Endothelial cell of umbilical vein (primary cell): ENCODE measurements at regions not wholly inside any gene's neighbourhood (a gene's known extent, or its start where the extent isn't known, plus 50 kb on each side); places are given as distances from the start of the nearest gene placed in this dataset.

ENCODE experiments used
- BruUV-seq: library from RNA; stranded (reverse); fragments of 400-500 nt; replicated peaks from 2 replicates; lab custom pipeline; 2021; lab: Mats Ljungman, UMichigan
- CTCF ChIA-PET: fragments of 300-600, 350-600 bp; sonication (Branson Sonifier 250); formaldehyde crosslinking; loops from one replicate; lab custom pipeline; 2021; ENCODE audit warnings: antibody characterized with exemption, inconsistent platforms; lab: Charles Lee
- POLR2A ChIA-PET: fragments of 300-600, 350-600 bp; sonication (Branson Sonifier 250); formaldehyde crosslinking; loops from one replicate; lab custom pipeline; 2021; ENCODE audit warnings: antibody characterized with exemption, inconsistent platforms; lab: Charles Lee
- DNase-seq: peaks from one replicate; pipeline ENCODE4 v3.0.0-alpha.2; 2011; ENCODE audit warnings: low read depth, low spot score
- FAIRE-seq: peaks from 2 replicates; lab custom pipeline; 2011; peaks lifted over from hg19 to GRCh38; lab: Jason Lieb, UNC
- H2AFZ ChIP-seq: 2 replicates; pipeline ENCODE4 v1.6.0; 2012; ENCODE audit warnings: low read depth, low read length, control low read depth, inconsistent platforms
- H3K27ac ChIP-seq: 2 replicates; pipeline ENCODE4 v1.5.1; 2011; ENCODE audit warnings: low read depth, mild to moderate bottlenecking, control low read depth, low read length, moderate library complexity; ENCODE audit not compliant: insufficient read depth
- H3K27me3 ChIP-seq, 2 experiments: 2 replicates each; pipeline versions ENCODE4 v1.6.0 to v1.6.1; 2011; ENCODE audit warnings: low read length in 2 of 2, mixed read lengths in 1 of 2; ENCODE audit not compliant: control insufficient read depth in 2 of 2, insufficient read depth in 2 of 2
- H3K36me3 ChIP-seq, 2 experiments: 2 replicates in 1 of 2; 3 replicates in 1 of 2; pipeline ENCODE4 v1.5.1; 2011; ENCODE audit warnings: low read length in 2 of 2, mild to moderate bottlenecking in 1 of 2, moderate library complexity in 1 of 2; ENCODE audit not compliant: control insufficient read depth in 2 of 2, insufficient read depth in 2 of 2; ENCODE audit errors: extremely low read depth in 1 of 2
- H3K4me1 ChIP-seq: 3 replicates; pipeline ENCODE4 v1.5.1; 2011; ENCODE audit warnings: mild to moderate bottlenecking, low read length; ENCODE audit not compliant: control insufficient read depth, insufficient read depth; ENCODE audit errors: extremely low read depth
- H3K4me2 ChIP-seq: 2 replicates; pipeline ENCODE4 v1.6.1; 2011; ENCODE audit warnings: low read length, control low read depth, mixed read lengths; ENCODE audit not compliant: insufficient read depth
- H3K4me3 ChIP-seq, 3 experiments: fragments of 200-600 bp in 1 of 3; sonication (generic), shearing (Covaris generic) in 1 of 3; replicated peaks in 1 of 3; 2 replicates each; pipeline ENCODE4 v1.5.1; 2011 to 2016; ENCODE audit warnings: control low read depth in 3 of 3, low read length in 3 of 3, mild to moderate bottlenecking in 2 of 3, inconsistent platforms in 1 of 3, low read depth in 1 of 3, moderate library complexity in 1 of 3; ENCODE audit not compliant: insufficient read depth in 1 of 3
- H3K79me2 ChIP-seq: 2 replicates; pipeline ENCODE4 v1.6.0; 2012; ENCODE audit warnings: low read length, inconsistent platforms; ENCODE audit not compliant: control insufficient read depth, insufficient read depth
- H3K9ac ChIP-seq: replicated peaks from 2 replicates; pipeline ENCODE3; 2011; ENCODE audit warnings: low read length, control low read depth; ENCODE audit not compliant: insufficient read depth; ENCODE audit errors: extremely low read depth
- H3K9me1 ChIP-seq: replicated peaks from 3 replicates; pipeline ENCODE4 v1.6.0; 2011; ENCODE audit warnings: mild to moderate bottlenecking, low read length; ENCODE audit not compliant: control insufficient read depth, insufficient read depth; ENCODE audit errors: extremely low read depth
- H3K9me3 ChIP-seq: replicated peaks from 2 replicates; pipeline ENCODE4 v1.5.1; 2012; ENCODE audit warnings: low read length, inconsistent platforms; ENCODE audit not compliant: control insufficient read depth, insufficient read depth
- H4K20me1 ChIP-seq: replicated peaks from 2 replicates; pipeline ENCODE3; 2011; ENCODE audit warnings: mild to moderate bottlenecking, low read length; ENCODE audit not compliant: control insufficient read depth, insufficient read depth; ENCODE audit errors: extremely low read depth
- EZH2 ChIP-seq: IDR thresholded peaks from 2 replicates; pipeline ENCODE4 v1.6.1; 2012; ENCODE audit warnings: borderline replicate concordance, low read depth, mild to moderate bottlenecking, moderate library complexity, low read length, inconsistent platforms; ENCODE audit not compliant: severe bottlenecking
- FOS ChIP-seq: IDR thresholded peaks from 2 replicates; pipeline ENCODE4 v1.6.1; 2011; ENCODE audit warnings: mild to moderate bottlenecking, low read length, moderate library complexity, borderline replicate concordance; ENCODE audit not compliant: insufficient read depth
- GATA2 ChIP-seq: IDR thresholded peaks from 2 replicates; pipeline ENCODE4 v1.7.0; 2011; ENCODE audit warnings: low read depth, mild to moderate bottlenecking, moderate library complexity, mixed read lengths, low read length; ENCODE audit not compliant: insufficient read length, insufficient read depth
- JUN ChIP-seq: IDR thresholded peaks from 2 replicates; pipeline ENCODE4 v1.6.1; 2011; ENCODE audit warnings: borderline replicate concordance, low read depth; ENCODE audit not compliant: insufficient read length, insufficient read depth
- MYC ChIP-seq: IDR thresholded peaks from one replicate; pipeline ENCODE4 v1.6.1; 2011; ENCODE audit warnings: mild to moderate bottlenecking, low read depth, low read length
- POLR2A ChIP-seq: IDR thresholded peaks from 2 replicates; pipeline ENCODE4 v1.6.1; 2012; ENCODE audit warnings: low read depth, mild to moderate bottlenecking, control low read depth, low read length
- dilution Hi-C: fragments of 300-500 bp; cut with MboI; formaldehyde crosslinking; loops from one replicate; pipeline ENCODE4 v1.15.0; 2019; ENCODE audit warnings: low sequenced_read_pairs; ENCODE audit not compliant: extremely low pct_ligation_motif_present
- intact Hi-C: fragments of 100-400 bp; cut with micrococcal nuclease; formaldehyde crosslinking; loops from one replicate; pipeline ENCODE4 v1.10.0; 2022
- TF ChIP-seq, protein P1 (sequence below): IDR thresholded peaks from 2 replicates; pipeline ENCODE4 v1.6.1; 2011; ENCODE audit not compliant: insufficient read depth, insufficient read length
- TF ChIP-seq, protein P2 (sequence below), 2 donors: IDR thresholded peaks; 1 replicate in 1 of 2; 2 replicates in 1 of 2; pipeline ENCODE4 v1.5.1; 2011; ENCODE audit warnings: low read length in 2 of 2, mild to moderate bottlenecking in 2 of 2, moderate library complexity in 2 of 2, control low read depth in 1 of 2, inconsistent platforms in 1 of 2, low read depth in 1 of 2; ENCODE audit not compliant: insufficient read depth in 1 of 2; ENCODE audit errors: extremely low read depth in 1 of 2

DNA sequence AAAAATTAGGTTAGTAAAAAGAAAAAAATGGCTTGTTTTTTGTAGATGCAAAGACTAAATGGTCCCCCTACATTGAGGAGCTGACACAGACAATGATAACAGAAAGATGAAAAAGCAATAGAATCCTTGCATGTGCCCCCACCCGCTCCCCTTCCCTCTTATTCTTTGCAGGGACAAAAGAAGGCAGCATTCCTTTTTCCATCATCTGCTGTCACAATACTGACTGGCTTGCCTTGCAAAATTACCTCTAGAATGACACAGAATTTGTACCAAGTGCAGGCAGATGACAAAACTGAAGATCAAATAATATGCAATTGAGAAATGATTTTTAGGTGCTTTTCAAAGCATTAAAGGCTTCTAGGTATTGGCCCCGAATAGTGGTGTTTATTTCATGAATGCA lies 153.1 kb upstream of the AGA start:
- ChIA-PET CTCF (no interaction called here), POLR2A (no interaction called here)
- H3K4me2 ChIP-seq: no peak overlapping the region
- H2AFZ ChIP-seq: no peak overlapping the region
- no peak overlapping the region for H3K27ac ChIP-seq
- H3K79me2 ChIP-seq: no peaks in the 10 kb centered on the region
- BruUV-seq: no TSS peak
- no peak overlapping the region for H3K9ac ChIP-seq
- H3K4me1 ChIP-seq: no peaks in the 10 kb centered on the region
- H3K36me3 ChIP-seq: no peaks in the 10 kb centered on the region
- H3K9me3 ChIP-seq: no peaks in the 10 kb centered on the region
- H4K20me1 ChIP-seq: no peaks in the 10 kb centered on the region
- H3K9me1 ChIP-seq: no peaks in the 10 kb centered on the region
- no peak for FAIRE-seq
- H3K27me3 ChIP-seq: no peaks in the 10 kb centered on the region
- intact Hi-C loops: no loop called here
- TF ChIP-seq MYC (no peak), EZH2 (no peak), GATA2 (no peak), JUN (no peak), FOS (no peak), POLR2A (no peak)
- TF ChIP-seq, protein P1, sequence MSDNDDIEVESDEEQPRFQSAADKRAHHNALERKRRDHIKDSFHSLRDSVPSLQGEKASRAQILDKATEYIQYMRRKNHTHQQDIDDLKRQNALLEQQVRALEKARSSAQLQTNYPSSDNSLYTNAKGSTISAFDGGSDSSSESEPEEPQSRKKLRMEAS: no peak
- TF ChIP-seq, protein P2, sequence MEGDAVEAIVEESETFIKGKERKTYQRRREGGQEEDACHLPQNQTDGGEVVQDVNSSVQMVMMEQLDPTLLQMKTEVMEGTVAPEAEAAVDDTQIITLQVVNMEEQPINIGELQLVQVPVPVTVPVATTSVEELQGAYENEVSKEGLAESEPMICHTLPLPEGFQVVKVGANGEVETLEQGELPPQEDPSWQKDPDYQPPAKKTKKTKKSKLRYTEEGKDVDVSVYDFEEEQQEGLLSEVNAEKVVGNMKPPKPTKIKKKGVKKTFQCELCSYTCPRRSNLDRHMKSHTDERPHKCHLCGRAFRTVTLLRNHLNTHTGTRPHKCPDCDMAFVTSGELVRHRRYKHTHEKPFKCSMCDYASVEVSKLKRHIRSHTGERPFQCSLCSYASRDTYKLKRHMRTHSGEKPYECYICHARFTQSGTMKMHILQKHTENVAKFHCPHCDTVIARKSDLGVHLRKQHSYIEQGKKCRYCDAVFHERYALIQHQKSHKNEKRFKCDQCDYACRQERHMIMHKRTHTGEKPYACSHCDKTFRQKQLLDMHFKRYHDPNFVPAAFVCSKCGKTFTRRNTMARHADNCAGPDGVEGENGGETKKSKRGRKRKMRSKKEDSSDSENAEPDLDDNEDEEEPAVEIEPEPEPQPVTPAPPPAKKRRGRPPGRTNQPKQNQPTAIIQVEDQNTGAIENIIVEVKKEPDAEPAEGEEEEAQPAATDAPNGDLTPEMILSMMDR (IDR thresholded peaks at IDR 0.05; ENCODE audit: extremely low read depth in 1 of 2, insufficient read depth in 1 of 2, low read depth in 1 of 2, low read length in 2 of 2): no peak
- H3K4me3 ChIP-seq: no peak overlapping the region
- DNase-seq: no peak
- dilution Hi-C loops: no loop called here
